SK-N-SH (cell line): ENCODE measurements at regions not wholly inside any gene's neighbourhood (a gene's known extent, or its start where the extent isn't known, plus 50 kb on each side); places are given as distances from the start of the nearest gene placed in this dataset.

Source experiments
- CTCF ChIA-PET: fragments of 300-600, 350-600 bp; formaldehyde crosslinking; extraction: SDS; loops from one replicate; lab custom pipeline; 2021; lab: Yijun Ruan, JAX
- POLR2A ChIA-PET: fragments of 350-600 bp; sonication (Branson Sonifier 250); formaldehyde crosslinking; extraction: SDS; loops from one replicate; lab custom pipeline; 2020; ENCODE audit warnings: antibody characterized with exemption, inconsistent platforms; lab: Yijun Ruan, JAX
- DNase-seq: peaks from one replicate; pipeline ENCODE4 v3.0.0; 2012
- H2AFZ ChIP-seq: fragments of 200-600 bp; sonication (generic); 2 replicates; pipeline ENCODE4 v1.8.1; 2016; ENCODE audit warnings: antibody characterized with exemption, mild to moderate bottlenecking, low read depth
- H3F3A ChIP-seq: fragments of 200-600 bp; sonication (generic); replicated peaks from 2 replicates; pipeline ENCODE3; 2016; ENCODE audit warnings: antibody characterized with exemption, mild to moderate bottlenecking; ENCODE audit not compliant: insufficient read depth
- H3K27ac ChIP-seq, 2 experiments: fragments of 200-500 bp in 1 of 2; fragments of 200-600 bp in 1 of 2; sonication (Bioruptor generic) in 1 of 2; sonication (generic), shearing (Covaris generic) in 1 of 2; 2 replicates each; pipeline versions ENCODE4 v1.5.1 to v1.6.1; 2014 to 2016; ENCODE audit warnings: low read depth in 2 of 2, inconsistent platforms in 1 of 2, low read length in 1 of 2, mild to moderate bottlenecking in 1 of 2, mixed read lengths in 1 of 2
- H3K27me3 ChIP-seq: fragments of 200-600 bp; sonication (generic), shearing (Covaris generic); 2 replicates; pipeline ENCODE4 v1.6.1; 2016; ENCODE audit warnings: mixed run types; ENCODE audit not compliant: insufficient read depth
- H3K36me3 ChIP-seq, 2 experiments: fragments of 200-500 bp in 1 of 2; fragments of 200-600 bp in 1 of 2; sonication (Bioruptor generic) in 1 of 2; sonication (generic) in 1 of 2; replicated peaks in 1 of 2; 2 replicates each; pipeline versions ENCODE3 to v1.5.1; 2014 to 2016; ENCODE audit warnings: low read length in 1 of 2, mild to moderate bottlenecking in 1 of 2; ENCODE audit not compliant: insufficient read depth in 2 of 2, control insufficient read depth in 1 of 2
- H3K4me1 ChIP-seq, 2 experiments: fragments of 200-500 bp in 1 of 2; fragments of 200-600 bp in 1 of 2; sonication (Bioruptor generic) in 1 of 2; sonication (generic), shearing (Covaris generic) in 1 of 2; 2 replicates each; pipeline versions ENCODE4 v1.5.1 to v1.6.1; 2014 to 2016; ENCODE audit warnings: low read depth in 1 of 2, low read length in 1 of 2, mixed run types in 1 of 2; ENCODE audit not compliant: insufficient read depth in 2 of 2, control insufficient read depth in 1 of 2
- H3K4me2 ChIP-seq: fragments of 200-600 bp; sonication (generic), shearing (Covaris generic); 2 replicates; pipeline ENCODE4 v1.6.1; 2017; ENCODE audit warnings: mixed run types
- H3K4me3 ChIP-seq, 2 experiments: fragments of 200-500 bp in 1 of 2; fragments of 200-600 bp in 1 of 2; sonication (Bioruptor generic) in 1 of 2; sonication (generic), shearing (Covaris generic) in 1 of 2; 2 replicates each; pipeline versions ENCODE4 v1.5.1 to v1.8.1; 2014 to 2016; ENCODE audit warnings: low read depth in 2 of 2, inconsistent platforms in 1 of 2, low read length in 1 of 2, mild to moderate bottlenecking in 1 of 2, mixed read lengths in 1 of 2, moderate library complexity in 1 of 2
- H3K79me2 ChIP-seq: fragments of 200-600 bp; sonication (generic); 2 replicates; pipeline ENCODE4 v1.8.1; 2017; ENCODE audit warnings: mild to moderate bottlenecking; ENCODE audit not compliant: insufficient read depth
- H3K9ac ChIP-seq: fragments of 200-600 bp; sonication (generic); 2 replicates; pipeline ENCODE4 v1.6.1; 2017; ENCODE audit warnings: mixed run types
- H3K9me2 ChIP-seq: fragments of 200-600 bp; sonication (generic); 2 replicates; pipeline ENCODE4 v1.6.1; 2017; ENCODE audit warnings: mixed run types
- H3K9me3 ChIP-seq: fragments of 200-600 bp; sonication (generic); 2 replicates; pipeline ENCODE4 v1.6.1; 2017; ENCODE audit warnings: mixed run types, mild to moderate bottlenecking, moderate library complexity
- H4K20me1 ChIP-seq: fragments of 200-600 bp; sonication (generic); 2 replicates; pipeline ENCODE4 v1.6.1; 2017; ENCODE audit warnings: mild to moderate bottlenecking, mixed run types; ENCODE audit not compliant: insufficient read depth
- CTCF ChIP-seq: fragments of 200-600 bp; sonication (generic); IDR thresholded peaks from 2 replicates; pipeline ENCODE4 v1.6.1; 2017; ENCODE audit warnings: antibody characterized with exemption, mild to moderate bottlenecking, moderate library complexity
- EP300 ChIP-seq, 2 experiments: IDR thresholded peaks; 2 replicates each; pipeline versions ENCODE4 v1.4.0 to v1.6.1; 2012; ENCODE audit warnings: borderline replicate concordance in 1 of 2, low read depth in 1 of 2, low read length in 1 of 2
- FOXM1 ChIP-seq: IDR thresholded peaks from 2 replicates; pipeline ENCODE4 v1.4.0; 2012; ENCODE audit warnings: low read depth, mild to moderate bottlenecking
- MEF2A ChIP-seq: IDR thresholded peaks from 2 replicates; pipeline ENCODE4 v1.4.0; 2012; ENCODE audit warnings: low read depth, borderline replicate concordance
- MXI1 ChIP-seq: IDR thresholded peaks from 2 replicates; pipeline ENCODE4 v1.6.1; 2012; ENCODE audit warnings: mild to moderate bottlenecking, low read depth, low read length, improper control_type of control experiment
- POLR2AphosphoS5 ChIP-seq: IDR thresholded peaks from 2 replicates; pipeline ENCODE4 v1.6.1; 2012; ENCODE audit warnings: low read depth, low read length
- RAD21 ChIP-seq: IDR thresholded peaks from 2 replicates; pipeline ENCODE4 v1.6.1; 2012; ENCODE audit warnings: mild to moderate bottlenecking, low read length
- RCOR1 ChIP-seq: fragments of 150-350 bp; IDR thresholded peaks from 2 replicates; pipeline ENCODE4 v1.6.1; 2017; ENCODE audit warnings: antibody characterized with exemption, low read length
- SIN3A ChIP-seq: IDR thresholded peaks from 2 replicates; pipeline ENCODE4 v1.6.1; 2012; ENCODE audit warnings: low read depth, mild to moderate bottlenecking, low read length, moderate library complexity, borderline replicate concordance
- TAF1 ChIP-seq: IDR thresholded peaks from 2 replicates; pipeline ENCODE4 v1.6.1; 2012; ENCODE audit warnings: low read depth, mild to moderate bottlenecking, low read length, moderate library complexity, borderline replicate concordance
- WGBS: methylation state at CpG from one replicate; pipeline ENCODE4 v1.1.6; 2017; ENCODE audit warnings: low lambda C conversion rate; 5-methylcytosine and 5-hydroxymethylcytosine counted together
- TF ChIP-seq, protein P1 (sequence below): IDR thresholded peaks from 2 replicates; pipeline ENCODE4 v1.6.1; 2012; ENCODE audit warnings: mild to moderate bottlenecking, low read depth, low read length, moderate library complexity
- TF ChIP-seq, protein P2 (sequence below): IDR thresholded peaks from 2 replicates; pipeline ENCODE4 v1.4.0; 2012; ENCODE audit warnings: low read depth
- TF ChIP-seq, protein P3 (sequence below): fragments of 150-350 bp; IDR thresholded peaks from 2 replicates; pipeline ENCODE4 v1.6.1; 2016; ENCODE audit warnings: mild to moderate bottlenecking, low read depth, low read length

DNA sequence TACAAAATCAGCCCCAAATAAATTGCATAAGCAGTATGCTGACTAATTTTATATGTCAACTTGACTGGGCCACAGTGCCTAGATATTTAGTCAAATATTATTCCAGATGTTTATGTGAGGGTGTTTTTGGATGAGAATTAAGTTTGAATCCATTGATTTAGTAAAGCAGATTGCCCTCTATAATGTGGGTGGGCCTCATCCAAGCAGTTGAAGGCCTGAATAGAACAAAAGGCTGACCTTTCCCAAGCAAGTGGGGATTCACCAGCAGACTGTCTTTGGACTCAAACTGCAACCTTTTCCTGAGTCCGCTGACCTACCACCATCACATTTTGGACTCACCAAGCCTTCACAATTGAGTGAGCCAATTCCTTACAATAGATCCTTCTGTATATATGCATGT lies 186.4 kb downstream of the ARHGAP12 start:
- H3K27me3 ChIP-seq, result no peaks in the 10 kb centered on the region
- CTCF ChIA-PET, result no interaction called here
- DNase-seq, result no peak
- peaks cover 2 to 11% of the 10 kb centered on the region in 2 experiments; a peak in 3 of 4 replicates for H3K4me1 ChIP-seq
- H3K79me2 ChIP-seq, result no peaks in the 10 kb centered on the region
- no peaks in the 10 kb centered on the region for H3K9me2 ChIP-seq
- H2AFZ ChIP-seq, result no peak overlapping the region
- TF ChIP-seq, protein P1, sequence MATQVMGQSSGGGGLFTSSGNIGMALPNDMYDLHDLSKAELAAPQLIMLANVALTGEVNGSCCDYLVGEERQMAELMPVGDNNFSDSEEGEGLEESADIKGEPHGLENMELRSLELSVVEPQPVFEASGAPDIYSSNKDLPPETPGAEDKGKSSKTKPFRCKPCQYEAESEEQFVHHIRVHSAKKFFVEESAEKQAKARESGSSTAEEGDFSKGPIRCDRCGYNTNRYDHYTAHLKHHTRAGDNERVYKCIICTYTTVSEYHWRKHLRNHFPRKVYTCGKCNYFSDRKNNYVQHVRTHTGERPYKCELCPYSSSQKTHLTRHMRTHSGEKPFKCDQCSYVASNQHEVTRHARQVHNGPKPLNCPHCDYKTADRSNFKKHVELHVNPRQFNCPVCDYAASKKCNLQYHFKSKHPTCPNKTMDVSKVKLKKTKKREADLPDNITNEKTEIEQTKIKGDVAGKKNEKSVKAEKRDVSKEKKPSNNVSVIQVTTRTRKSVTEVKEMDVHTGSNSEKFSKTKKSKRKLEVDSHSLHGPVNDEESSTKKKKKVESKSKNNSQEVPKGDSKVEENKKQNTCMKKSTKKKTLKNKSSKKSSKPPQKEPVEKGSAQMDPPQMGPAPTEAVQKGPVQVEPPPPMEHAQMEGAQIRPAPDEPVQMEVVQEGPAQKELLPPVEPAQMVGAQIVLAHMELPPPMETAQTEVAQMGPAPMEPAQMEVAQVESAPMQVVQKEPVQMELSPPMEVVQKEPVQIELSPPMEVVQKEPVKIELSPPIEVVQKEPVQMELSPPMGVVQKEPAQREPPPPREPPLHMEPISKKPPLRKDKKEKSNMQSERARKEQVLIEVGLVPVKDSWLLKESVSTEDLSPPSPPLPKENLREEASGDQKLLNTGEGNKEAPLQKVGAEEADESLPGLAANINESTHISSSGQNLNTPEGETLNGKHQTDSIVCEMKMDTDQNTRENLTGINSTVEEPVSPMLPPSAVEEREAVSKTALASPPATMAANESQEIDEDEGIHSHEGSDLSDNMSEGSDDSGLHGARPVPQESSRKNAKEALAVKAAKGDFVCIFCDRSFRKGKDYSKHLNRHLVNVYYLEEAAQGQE, result no peak
- TF ChIP-seq CTCF (no peak), RCOR1 (no peak), MEF2A (no peak), POLR2AphosphoS5 (no peak), EP300 (IDR thresholded peaks at IDR 0.05; ENCODE audit: borderline replicate concordance in 1 of 2, low read depth in 1 of 2, low read length in 1 of 2) (no peak), FOXM1 (no peak), SIN3A (no peak), RAD21 (no peak), TAF1 (no peak), MXI1 (no peak)
- TF ChIP-seq, protein P2, sequence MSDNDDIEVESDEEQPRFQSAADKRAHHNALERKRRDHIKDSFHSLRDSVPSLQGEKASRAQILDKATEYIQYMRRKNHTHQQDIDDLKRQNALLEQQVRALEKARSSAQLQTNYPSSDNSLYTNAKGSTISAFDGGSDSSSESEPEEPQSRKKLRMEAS, result no peak
- TF ChIP-seq, protein P3, sequence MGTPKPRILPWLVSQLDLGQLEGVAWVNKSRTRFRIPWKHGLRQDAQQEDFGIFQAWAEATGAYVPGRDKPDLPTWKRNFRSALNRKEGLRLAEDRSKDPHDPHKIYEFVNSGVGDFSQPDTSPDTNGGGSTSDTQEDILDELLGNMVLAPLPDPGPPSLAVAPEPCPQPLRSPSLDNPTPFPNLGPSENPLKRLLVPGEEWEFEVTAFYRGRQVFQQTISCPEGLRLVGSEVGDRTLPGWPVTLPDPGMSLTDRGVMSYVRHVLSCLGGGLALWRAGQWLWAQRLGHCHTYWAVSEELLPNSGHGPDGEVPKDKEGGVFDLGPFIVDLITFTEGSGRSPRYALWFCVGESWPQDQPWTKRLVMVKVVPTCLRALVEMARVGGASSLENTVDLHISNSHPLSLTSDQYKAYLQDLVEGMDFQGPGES, result no peak
- H3K36me3 ChIP-seq, result no peaks in the 10 kb centered on the region
- no peak overlapping the region for H3K9ac ChIP-seq
- H3K4me3 ChIP-seq, result no peak overlapping the region
- 88% methylated on average over 1 of the region's 1 CpG for WGBS
- no peaks in the 10 kb centered on the region for H3K9me3 ChIP-seq
- no peaks in the 10 kb centered on the region for H4K20me1 ChIP-seq
- no peak overlapping the region for H3K4me2 ChIP-seq
- H3F3A ChIP-seq, result peaks cover 14% of the 10 kb centered on the region
- no peak overlapping the region for H3K27ac ChIP-seq
- POLR2A ChIA-PET, result no interaction called here
